ENCODE measurements at regions not wholly inside any gene's neighbourhood (a gene's known extent, or its start where the extent isn't known, plus 50 kb on each side); places are given as distances from the start of the nearest gene placed in this dataset.

GRCh38 chr1:221118176-221118937 lies 239.1 kb downstream of the HLX start:
- TF ChIP-seq CTCF (IDR thresholded peaks at IDR 0.05) (no peak), POLR2A (IDR thresholded peaks at IDR 0.05) (no peak)

Data from testis (tissue), 2 donors.